Activated T-cell treated with anti-CD3 and anti-CD28 coated beads, Interleukin-2, amount 50 U/mL, for 1 hour (primary cell): ENCODE measurements at regions not wholly inside any gene's neighbourhood (a gene's known extent, or its start where the extent isn't known, plus 50 kb on each side); places are given as distances from the start of the nearest gene placed in this dataset.

Experiments used
- DNase-seq: peaks from one replicate; pipeline ENCODE4 v3.0.0-alpha.2; 2020

GRCh38 chr5:8156706-8157105 lies 287.8 kb downstream of the MTRR start:
- no peak for DNase-seq

DNA sequence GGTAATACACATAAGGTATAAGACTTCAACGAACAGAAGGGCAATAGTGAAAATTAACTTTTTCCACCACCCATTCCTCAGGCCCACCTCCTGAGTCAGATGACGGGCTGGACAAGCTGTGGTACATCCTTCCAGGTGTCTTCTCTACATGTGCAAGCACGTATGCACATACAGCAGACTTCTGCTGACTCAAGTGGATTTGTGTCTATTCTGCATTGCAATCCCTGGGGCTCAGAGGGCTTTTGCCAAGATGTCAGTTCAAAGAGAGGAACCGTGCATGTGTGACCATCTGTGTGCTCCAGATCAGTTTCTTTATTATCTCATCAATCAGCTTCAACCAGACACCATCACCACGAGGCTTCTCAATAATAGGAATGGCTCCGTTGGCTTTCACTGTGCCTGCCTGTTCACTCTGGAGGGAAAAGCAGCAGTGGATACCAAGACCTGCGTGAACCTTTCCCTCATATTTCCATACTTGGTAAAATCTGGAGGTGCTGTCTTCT lies 288.4 kb downstream of the MTRR start:
- DNase-seq: no peak

DNA sequence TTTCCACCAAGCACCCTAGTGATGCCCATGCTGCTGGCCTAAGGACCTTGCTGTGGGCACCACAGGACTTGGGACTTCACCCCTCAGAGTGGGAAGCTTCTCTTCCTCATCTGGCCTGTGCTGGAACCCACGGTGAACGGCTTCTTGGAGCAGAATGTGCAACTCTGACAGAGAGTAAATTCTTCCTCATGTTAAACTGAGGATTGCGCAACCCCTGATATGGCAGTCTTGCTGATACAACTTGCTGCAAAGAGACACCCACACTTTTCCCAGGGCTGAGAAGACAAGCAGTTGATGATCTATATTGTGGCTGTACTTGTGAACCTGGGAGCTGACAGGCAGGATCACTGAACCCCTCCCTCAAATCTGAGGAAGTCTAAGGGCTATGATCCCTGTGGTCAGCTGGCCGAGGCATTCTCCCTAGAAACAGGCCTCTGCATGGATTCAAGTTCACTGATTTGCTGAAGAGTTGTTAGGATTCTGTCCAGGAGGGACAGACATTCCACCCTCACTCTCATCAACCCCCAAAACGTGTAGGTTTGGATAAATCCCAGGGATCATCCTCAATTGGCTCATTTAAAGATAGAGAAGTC lies 307.2 kb downstream of the MTRR start:
- no peak for DNase-seq

- no peak for DNase-seq
Measured at GRCh38 chr5:8184455-8185063, 315.6 kb downstream of the MTRR start.

DNA sequence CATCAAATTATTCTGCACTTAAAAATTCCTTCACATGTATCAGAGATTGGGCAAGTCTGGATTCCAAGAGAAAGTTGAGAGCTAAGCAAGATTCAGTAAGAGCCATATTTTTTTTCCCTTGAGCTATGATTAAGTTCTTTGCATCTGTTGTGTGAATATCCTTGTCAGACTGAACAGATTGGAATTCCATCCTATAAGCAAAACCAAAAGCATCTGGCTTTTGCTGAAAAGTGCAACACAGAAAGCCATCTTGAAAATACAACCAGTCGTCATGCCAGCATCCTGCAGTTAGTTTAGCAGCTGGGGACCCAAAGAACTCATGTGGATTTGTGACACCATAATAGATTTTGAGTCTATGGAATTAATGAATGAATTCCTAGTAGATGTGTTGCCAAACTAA lies 316.9 kb downstream of the MTRR start:
- DNase-seq: no peak

DNA sequence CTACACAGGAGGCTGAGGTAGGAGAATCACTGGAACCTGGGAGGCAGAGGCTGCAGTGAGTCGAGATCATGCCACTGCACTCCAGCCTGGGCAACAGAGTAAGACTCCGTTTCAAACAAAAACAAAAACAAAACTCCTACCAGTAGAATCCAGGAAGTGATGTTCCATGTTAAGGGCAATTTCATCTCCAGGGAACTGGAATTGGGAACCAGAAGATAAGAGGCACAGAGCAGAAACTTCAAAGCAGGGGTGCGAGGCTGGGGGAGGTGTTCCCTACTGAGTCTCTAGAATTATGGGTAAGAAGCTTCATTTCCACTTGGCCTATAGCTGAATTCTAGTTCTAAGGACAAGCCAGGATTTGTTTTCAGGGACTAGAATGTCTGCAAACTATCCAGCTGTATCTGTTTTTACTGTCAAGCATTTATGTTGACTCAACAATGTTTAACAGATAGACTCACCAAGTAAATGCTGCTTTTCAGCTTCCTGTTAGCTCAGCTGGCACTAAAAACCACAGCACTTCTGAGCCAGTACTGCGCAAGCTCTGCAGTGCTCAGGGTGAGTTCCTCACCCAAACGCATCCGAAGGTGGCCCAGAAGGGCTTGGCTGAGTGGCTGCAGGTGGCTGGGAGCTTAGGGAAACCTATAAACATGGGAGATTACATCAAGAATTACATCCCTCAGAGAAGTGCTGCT lies 320.1 kb downstream of the MTRR start:
- DNase-seq: no peak

- DNase-seq: no peak
Measured at GRCh38 chr5:8192840-8193239, 323.9 kb downstream of the MTRR start.

- no peak for DNase-seq
Measured at GRCh38 chr5:8196061-8196460, 327.1 kb downstream of the MTRR start.

- DNase-seq: no peak
Measured at GRCh38 chr5:8208307-8208706, 339.4 kb downstream of the MTRR start.

DNA sequence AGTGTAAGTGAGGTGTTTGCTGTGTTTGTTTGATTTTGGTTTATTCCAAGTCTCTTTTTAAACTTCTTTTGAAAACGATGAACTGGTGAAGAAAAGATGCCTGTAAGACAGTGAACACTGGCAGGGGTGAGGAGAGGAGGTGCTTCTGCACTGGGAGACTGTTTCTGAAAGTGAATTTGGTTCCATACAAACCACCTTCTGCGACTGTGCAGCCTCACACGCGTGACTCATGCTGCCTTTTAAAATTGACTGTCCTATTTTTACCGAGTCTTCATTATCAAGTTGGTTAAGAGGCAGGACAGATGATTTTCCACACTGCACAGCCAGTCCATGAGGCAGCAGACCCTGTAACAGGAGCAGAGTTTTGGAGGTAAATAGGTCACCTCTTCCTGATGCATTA lies 340.6 kb downstream of the MTRR start:
- DNase-seq: no peak

DNA sequence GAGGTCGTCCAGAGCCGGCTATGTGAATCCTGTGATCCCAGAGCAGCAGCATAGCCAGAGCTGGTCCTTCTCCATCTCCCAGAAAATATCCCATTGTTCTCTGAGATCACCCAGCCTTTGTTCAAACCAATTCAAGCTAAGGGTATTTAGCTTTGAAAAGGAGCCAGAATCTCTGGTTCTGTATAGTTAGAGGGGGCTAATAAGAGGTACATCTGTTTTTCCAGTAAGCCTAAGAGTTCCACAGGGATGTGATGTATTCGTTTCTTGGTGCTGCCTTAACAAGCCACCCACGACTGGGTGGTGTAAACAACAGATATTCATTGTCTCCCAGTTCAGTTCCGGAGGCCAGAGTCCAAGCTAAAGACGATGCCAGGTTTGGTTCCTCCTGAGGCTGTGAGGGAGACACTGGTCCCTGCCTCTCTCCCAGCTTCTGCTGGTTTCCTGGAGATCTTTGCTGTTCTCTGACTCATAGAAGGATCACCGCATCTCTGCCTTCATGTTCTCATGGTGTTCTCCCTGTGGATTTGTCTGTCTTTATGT lies 344.8 kb downstream of the MTRR start:
- DNase-seq: no peak

DNA sequence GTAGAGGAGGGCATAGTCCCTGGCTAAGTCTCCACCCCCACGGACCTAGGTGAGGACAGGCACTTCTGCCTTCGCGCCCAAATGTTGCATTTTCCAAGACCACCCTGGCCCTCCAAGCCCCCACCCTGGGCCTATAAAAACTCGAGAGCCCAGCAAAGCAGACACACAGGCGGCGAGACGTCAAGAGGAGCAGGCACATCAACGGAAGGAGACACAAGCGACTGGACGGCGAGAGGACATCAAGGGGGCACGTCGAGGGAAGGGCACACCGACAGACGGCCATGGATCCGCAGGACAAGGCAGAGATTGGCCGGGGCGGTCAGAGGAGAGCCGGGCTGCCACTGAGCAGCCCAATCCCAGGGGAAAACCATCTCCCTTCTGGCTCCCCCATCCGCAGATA lies 348.0 kb downstream of the MTRR start:
- DNase-seq: no peak

DNA sequence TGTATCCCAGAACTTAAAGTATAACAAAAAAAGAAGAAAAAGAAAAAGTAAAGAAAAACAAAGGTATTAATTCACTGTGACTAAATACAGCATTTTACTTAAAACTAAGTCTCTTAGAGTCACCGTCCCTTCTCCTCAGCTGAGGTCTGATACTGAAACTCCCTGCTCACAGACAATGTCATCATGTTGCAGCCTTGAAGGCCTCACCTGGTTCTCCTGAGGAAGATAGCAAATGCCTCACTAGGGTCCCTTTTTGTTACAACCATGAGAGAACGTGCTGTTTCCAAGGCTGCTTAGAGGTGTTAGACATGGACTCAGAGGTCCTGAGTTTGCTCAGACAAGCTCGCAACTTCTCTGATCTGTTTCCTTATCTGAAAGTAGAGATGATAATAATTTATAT lies 357.2 kb downstream of the MTRR start:
- no peak for DNase-seq

DNA sequence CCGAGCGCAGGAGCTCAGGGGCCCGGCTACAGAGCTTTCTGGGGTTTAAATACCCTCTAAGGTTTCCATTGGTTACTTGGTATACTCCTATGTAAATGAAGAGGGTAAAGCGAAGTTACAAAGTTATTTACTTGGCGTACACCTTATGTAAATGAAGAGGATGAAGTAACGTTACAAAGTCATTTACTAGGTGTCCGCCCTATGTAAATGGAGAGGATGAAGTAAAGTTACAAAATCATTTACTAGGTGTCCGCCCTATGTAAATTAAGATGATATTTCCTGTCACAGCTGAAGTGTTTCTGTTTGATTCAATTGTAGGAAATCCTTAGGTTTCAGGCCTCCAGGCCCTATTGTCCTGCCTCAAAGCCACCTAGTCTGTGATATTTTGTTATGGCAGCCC lies 358.2 kb downstream of the MTRR start:
- DNase-seq: no peak

DNA sequence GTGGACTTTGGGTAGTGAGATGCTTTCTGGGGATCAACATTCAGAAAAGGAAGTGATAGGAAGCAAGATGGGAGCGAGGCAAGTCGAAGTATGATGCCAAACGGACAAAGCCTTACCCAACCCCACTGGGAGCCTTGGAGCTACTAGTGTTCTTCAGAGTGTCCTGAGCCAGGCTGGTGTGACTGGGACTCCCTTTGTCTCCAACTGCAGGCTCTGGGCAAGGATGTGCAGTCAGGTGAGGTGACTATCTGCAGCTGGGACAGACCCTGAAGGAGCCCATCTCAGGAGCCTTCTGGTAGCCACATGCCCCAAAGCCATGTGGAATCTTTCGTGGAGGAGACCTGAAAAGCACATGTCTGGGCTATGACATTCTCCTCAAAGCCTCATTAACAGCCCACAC lies 360.6 kb downstream of the MTRR start:
- no peak for DNase-seq

GRCh38 chr5:8230868-8231267 lies 361.9 kb downstream of the MTRR start:
- no peak for DNase-seq

DNA sequence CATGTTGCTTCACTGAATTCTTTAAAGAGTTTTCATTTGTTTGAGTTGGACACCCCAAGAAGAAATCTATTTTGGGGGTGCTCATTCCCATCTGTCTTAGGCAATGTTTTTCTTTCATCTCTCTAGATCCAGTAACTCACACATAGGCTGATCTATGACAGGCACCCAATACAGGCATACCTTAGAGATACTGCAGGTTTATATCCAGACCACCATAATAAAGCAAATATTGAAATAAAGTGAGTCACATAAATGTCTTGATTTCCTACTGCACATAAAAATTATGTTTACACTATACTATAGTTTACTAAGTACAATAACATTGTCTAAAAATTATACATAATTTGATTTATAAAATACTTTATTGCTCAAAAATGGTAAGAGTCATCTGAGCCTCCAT lies 364.5 kb downstream of the MTRR start:
- no peak for DNase-seq

- no peak for DNase-seq
Measured at GRCh38 chr5:8234179-8234770, 365.3 kb downstream of the MTRR start.

- no peak for DNase-seq
Measured at GRCh38 chr5:8238080-8238479, 369.1 kb downstream of the MTRR start.

DNA sequence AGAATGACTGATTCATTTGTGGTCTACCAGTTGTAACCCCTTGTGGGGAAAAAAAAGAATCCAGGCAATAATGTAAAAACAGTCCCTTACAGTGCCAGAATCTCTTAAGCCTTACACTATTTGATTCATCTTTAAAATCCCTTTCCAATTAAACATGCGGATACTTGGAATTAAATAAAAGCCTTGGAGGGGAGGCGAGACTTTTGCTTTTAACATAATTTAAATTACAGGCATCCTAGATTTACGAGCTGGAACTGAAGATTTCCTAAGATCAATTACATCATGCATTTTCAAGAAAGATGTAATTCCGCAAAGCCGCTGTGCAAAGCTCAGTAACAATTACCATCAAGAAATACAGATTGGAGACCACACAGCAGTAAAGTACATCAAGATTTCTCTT lies 370.2 kb downstream of the MTRR start:
- DNase-seq: no peak

- no peak for DNase-seq
Measured at GRCh38 chr5:8239646-8240045, 370.7 kb downstream of the MTRR start.

DNA sequence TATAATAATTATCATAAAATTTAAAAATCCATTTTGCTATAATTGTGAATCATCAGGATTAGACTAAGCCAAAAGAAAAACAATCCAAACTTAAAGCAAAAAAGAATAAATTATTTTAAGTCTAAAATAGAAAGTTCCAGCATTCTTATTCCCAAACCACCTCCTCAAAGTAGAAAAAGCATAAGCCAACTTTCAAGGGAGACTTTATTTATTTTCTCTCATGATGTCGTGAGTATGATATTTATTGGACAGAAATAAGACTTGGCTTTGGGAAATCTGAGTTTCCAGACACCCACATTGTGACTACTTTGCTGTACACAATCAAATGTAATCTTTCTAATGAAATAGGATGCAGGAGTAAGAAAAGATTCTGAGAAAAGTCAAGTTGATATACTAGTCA lies 372.1 kb downstream of the MTRR start:
- no peak for DNase-seq

DNA sequence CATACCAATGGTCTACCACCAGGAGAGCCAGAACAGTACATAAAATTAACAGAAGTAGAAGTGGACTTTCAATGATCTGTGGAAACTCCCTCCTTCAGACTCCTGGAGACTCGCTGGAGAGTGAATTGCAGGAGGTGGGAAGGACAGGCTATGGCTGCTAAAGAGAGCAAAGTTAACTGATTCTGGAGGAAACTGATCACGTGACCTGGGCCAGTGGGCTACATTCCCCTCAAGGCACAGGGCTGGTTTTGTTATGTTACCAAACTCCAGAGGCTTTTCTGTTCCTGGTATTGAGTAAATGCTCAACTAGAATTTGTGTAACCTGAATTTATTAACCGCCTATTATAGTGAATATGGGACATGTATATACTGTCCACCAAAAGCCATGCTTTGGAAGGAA lies 372.6 kb downstream of the MTRR start:
- DNase-seq: no peak
